ENCODE measurements at regions not wholly inside any gene's neighbourhood (a gene's known extent, or its start where the extent isn't known, plus 50 kb on each side); places are given as distances from the start of the nearest gene placed in this dataset.

DNA sequence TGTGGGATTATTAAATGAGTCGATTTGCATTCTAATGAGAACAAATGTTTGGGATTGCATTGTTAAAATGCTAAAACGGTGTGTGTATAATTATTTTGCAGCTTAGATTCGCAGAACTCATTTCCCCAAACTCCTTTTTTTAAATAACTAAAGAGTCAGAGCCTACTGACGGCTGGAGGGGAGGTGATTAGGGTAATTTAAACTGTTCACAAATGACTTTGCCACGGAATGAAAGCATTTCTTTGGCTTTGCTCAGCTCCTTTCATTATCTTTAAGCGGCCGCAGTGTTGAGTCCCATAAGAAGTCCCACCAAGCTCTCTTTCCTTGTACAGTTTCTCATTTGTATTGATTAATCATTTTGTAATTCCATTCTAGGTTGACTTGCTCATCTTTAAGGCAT lies 1632.8 kb downstream of the MAT2B start:
- Mint-ChIP-seq H3K27ac (no peak overlapping the region), H3K4me1 (ENCODE audit: low read depth) (peaks cover 31% of the 10 kb centered on the region), H3K36me3 (ENCODE audit: insufficient read depth) (no peaks in the 10 kb centered on the region), H3K9me3 (ENCODE audit: low read depth) (peaks cover 3% of the 10 kb centered on the region), H3K27me3 (no peaks in the 10 kb centered on the region), H3K4me3 (ENCODE audit: low read depth) (no peak overlapping the region)
- TF ChIP-seq, protein P1, sequence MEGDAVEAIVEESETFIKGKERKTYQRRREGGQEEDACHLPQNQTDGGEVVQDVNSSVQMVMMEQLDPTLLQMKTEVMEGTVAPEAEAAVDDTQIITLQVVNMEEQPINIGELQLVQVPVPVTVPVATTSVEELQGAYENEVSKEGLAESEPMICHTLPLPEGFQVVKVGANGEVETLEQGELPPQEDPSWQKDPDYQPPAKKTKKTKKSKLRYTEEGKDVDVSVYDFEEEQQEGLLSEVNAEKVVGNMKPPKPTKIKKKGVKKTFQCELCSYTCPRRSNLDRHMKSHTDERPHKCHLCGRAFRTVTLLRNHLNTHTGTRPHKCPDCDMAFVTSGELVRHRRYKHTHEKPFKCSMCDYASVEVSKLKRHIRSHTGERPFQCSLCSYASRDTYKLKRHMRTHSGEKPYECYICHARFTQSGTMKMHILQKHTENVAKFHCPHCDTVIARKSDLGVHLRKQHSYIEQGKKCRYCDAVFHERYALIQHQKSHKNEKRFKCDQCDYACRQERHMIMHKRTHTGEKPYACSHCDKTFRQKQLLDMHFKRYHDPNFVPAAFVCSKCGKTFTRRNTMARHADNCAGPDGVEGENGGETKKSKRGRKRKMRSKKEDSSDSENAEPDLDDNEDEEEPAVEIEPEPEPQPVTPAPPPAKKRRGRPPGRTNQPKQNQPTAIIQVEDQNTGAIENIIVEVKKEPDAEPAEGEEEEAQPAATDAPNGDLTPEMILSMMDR (IDR thresholded peaks at IDR 0.05; ENCODE audit: unreplicated experiment) = no peak
- DNase-seq (ENCODE audit: low spot score, unreplicated experiment) = no peak

- no peak overlapping the region for H3K4me3 Mint-ChIP-seq (ENCODE audit: low read depth)
- TF ChIP-seq, protein P1 (IDR thresholded peaks at IDR 0.05; ENCODE audit: unreplicated experiment) = no peak
- no peaks in the 10 kb centered on the region for H3K36me3 Mint-ChIP-seq (ENCODE audit: insufficient read depth)
- peaks cover 37% of the 10 kb centered on the region for H3K4me1 Mint-ChIP-seq (ENCODE audit: low read depth)
- H3K27me3 Mint-ChIP-seq = no peaks in the 10 kb centered on the region
- H3K27ac Mint-ChIP-seq = no peak overlapping the region
- no peak for DNase-seq (ENCODE audit: low spot score, unreplicated experiment)
- H3K9me3 Mint-ChIP-seq (ENCODE audit: low read depth) = no peaks in the 10 kb centered on the region
These were observed 1633.8 kb downstream of the MAT2B start for GRCh38 chr5:165139262-165139661.

DNA sequence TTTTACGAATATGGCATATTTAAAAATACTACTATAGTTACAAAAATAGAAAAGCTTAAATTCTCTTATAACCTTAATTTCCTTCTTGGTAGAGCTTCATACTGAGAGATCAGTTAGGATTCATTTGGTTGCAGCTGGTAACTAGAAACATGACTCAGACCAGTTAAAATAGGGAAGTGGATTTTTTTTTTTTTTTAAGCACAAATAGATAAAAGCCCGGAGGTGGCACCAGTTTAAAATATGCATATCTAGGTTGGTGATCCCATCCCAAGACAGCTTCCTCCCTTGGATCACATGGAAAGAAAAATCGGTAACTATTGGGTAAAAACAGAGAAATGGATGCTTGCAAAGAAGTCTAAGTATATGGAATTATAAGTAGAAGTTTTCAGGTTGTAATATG lies 1634.3 kb downstream of the MAT2B start:
- DNase-seq (ENCODE audit: low spot score, unreplicated experiment) = no peak
- H3K27ac Mint-ChIP-seq = no peak overlapping the region
- no peaks in the 10 kb centered on the region for H3K27me3 Mint-ChIP-seq
- H3K9me3 Mint-ChIP-seq (ENCODE audit: low read depth) = no peaks in the 10 kb centered on the region
- TF ChIP-seq, protein P1 (IDR thresholded peaks at IDR 0.05; ENCODE audit: unreplicated experiment) = no peak
- no peaks in the 10 kb centered on the region for H3K36me3 Mint-ChIP-seq (ENCODE audit: insufficient read depth)
- H3K4me3 Mint-ChIP-seq (ENCODE audit: low read depth) = no peak overlapping the region
- peaks cover 37% of the 10 kb centered on the region for H3K4me1 Mint-ChIP-seq (ENCODE audit: low read depth)

DNA sequence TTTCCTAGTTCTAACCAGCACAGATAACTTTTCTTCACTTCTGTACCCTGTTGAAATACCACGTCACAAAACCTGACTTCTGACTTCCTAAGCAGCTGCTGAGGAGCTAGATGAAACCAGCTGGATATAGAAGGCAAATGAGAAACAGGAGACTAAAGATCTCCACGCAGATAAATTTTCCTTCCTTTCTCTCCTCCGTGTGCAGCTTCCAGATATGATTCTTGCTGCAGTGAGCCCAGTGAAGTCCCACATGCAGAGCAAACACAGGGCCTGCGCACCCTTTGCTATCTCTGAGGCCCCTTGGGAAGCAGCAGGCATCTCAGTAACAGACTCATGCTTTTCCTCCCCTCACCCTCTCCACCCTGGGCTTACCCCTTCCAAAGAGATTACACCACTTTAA lies 1638.3 kb downstream of the MAT2B start:
- no peak overlapping the region for H3K4me3 Mint-ChIP-seq (ENCODE audit: low read depth)
- H3K4me1 Mint-ChIP-seq (ENCODE audit: low read depth) = peaks cover 14% of the 10 kb centered on the region
- no peaks in the 10 kb centered on the region for H3K36me3 Mint-ChIP-seq (ENCODE audit: insufficient read depth)
- no peak overlapping the region for H3K27ac Mint-ChIP-seq
- H3K9me3 Mint-ChIP-seq (ENCODE audit: low read depth) = peaks cover 5% of the 10 kb centered on the region
- DNase-seq (ENCODE audit: low spot score, unreplicated experiment) = no peak
- TF ChIP-seq, protein P1 (IDR thresholded peaks at IDR 0.05; ENCODE audit: unreplicated experiment) = no peak
- no peaks in the 10 kb centered on the region for H3K27me3 Mint-ChIP-seq

DNA sequence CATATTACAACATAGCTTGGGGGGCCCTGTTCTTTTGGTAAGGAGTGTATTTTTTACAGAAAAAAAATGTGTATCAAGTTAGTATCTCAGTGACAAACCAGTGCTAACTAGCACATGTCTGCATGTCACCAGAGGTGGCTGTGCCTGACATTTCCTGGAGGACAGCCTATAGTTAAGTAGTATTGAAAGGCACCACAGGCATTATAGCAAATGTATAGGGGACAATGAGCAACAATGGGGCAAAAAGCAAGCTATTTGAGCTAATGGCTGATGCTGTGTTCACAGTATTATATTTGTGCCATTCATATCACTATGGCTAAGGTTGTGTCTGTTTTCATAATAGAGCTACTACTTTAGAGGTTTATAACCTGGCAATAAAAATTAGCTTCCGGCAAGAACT lies 1644.0 kb downstream of the MAT2B start:
- no peaks in the 10 kb centered on the region for H3K27me3 Mint-ChIP-seq
- no peaks in the 10 kb centered on the region for H3K36me3 Mint-ChIP-seq (ENCODE audit: insufficient read depth)
- H3K4me1 Mint-ChIP-seq (ENCODE audit: low read depth) = peaks cover 5% of the 10 kb centered on the region
- H3K9me3 Mint-ChIP-seq (ENCODE audit: low read depth) = peaks cover 5% of the 10 kb centered on the region
- TF ChIP-seq, protein P1 (IDR thresholded peaks at IDR 0.05; ENCODE audit: unreplicated experiment) = no peak
- no peak for DNase-seq (ENCODE audit: low spot score, unreplicated experiment)
- H3K4me3 Mint-ChIP-seq (ENCODE audit: low read depth) = no peak overlapping the region
- H3K27ac Mint-ChIP-seq = no peak overlapping the region
